ENCODE measurements at regions not wholly inside any gene's neighbourhood (a gene's known extent, or its start where the extent isn't known, plus 50 kb on each side); places are given as distances from the start of the nearest gene placed in this dataset.

DNA sequence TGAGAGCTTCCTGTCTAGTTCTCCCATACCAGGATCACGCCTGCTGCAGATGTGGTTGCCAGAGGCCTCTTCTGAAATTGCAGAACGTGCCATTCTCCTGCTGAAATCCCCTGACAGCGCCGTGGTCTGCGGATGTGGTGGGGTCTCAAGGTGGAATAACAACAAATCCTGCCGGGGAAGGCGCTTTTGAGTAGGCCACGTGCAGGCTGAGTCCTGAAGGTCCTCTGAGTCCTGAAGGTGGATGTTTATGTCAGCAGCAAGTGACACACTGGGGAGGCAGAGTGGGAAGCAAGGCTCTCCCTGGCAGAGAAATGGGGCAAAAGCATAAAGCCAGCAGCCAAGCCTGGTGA lies 241.4 kb downstream of the MYCN start:
- intact Hi-C loops (cut with DNase I): no loop called here
- Histone ChIP-seq H3K27me3 (no peaks in the 10 kb centered on the region), H3K36me3 (no peaks in the 10 kb centered on the region), H3K4me3 (no peak overlapping the region), H3K4me1 (no peaks in the 10 kb centered on the region), H3K27ac (no peak overlapping the region), H3K9me3 (no peaks in the 10 kb centered on the region)
- TF ChIP-seq CTCF (IDR thresholded peaks at IDR 0.05): no peak
- TF ChIP-seq POLR2AphosphoS5 (IDR thresholded peaks at IDR 0.05; ENCODE audit: insufficient read depth in 1 of 2, low read depth in 1 of 2): no peak
- no peak for TF ChIP-seq POLR2A (IDR thresholded peaks at IDR 0.05)
- no peak for DNase-seq (ENCODE audit: extremely low spot score in 2 of 2)

DNA sequence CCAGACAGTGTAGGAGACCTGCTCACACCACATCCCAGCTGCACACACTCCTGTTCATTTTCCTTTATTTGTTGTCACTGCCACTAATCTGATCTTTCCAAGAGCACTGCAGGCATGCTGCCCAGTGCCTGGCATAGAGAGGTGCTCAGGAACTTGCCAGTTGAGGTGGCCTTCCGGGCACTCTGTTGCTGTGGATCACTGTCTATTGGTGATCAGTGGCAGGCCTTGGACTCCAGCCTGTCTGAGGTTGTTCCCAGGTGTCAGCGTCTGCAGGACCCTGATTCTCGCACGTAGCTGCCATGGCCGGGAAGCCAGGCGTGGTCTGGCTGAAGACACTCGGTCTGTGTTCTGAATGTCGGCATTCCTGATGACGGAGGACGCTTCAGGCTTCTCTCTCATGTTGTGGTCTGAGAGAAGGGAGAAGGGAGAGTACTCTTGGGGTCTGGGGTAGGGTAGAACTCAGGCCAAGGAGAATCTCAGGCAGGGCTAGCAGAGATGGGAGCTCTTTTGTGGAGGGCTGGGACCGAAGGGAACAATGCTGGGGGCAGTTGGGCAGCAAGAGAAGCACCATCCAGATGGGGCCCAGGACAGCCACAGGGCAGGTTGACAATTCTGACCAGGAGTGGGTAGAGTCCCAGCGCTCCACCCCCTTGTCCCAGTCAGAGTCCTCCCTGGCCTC lies 240.9 kb downstream of the MYCN start:
- no peaks in the 10 kb centered on the region for H3K27me3 ChIP-seq
- H3K36me3 ChIP-seq: no peaks in the 10 kb centered on the region
- H3K4me3 ChIP-seq: no peak overlapping the region
- no peak for DNase-seq (ENCODE audit: extremely low spot score in 2 of 2)
- TF ChIP-seq CTCF (IDR thresholded peaks at IDR 0.05) (no peak), POLR2AphosphoS5 (IDR thresholded peaks at IDR 0.05; ENCODE audit: insufficient read depth in 1 of 2, low read depth in 1 of 2) (no peak), POLR2A (IDR thresholded peaks at IDR 0.05) (no peak)
- no peaks in the 10 kb centered on the region for H3K9me3 ChIP-seq
- intact Hi-C loops (cut with DNase I): no loop called here
- no peaks in the 10 kb centered on the region for H3K4me1 ChIP-seq
- H3K27ac ChIP-seq: no peak overlapping the region

- intact Hi-C loops (cut with DNase I): no loop called here
These were observed 240.3 kb downstream of the MYCN start for GRCh38 chr2:16180631-16181030.

DNA sequence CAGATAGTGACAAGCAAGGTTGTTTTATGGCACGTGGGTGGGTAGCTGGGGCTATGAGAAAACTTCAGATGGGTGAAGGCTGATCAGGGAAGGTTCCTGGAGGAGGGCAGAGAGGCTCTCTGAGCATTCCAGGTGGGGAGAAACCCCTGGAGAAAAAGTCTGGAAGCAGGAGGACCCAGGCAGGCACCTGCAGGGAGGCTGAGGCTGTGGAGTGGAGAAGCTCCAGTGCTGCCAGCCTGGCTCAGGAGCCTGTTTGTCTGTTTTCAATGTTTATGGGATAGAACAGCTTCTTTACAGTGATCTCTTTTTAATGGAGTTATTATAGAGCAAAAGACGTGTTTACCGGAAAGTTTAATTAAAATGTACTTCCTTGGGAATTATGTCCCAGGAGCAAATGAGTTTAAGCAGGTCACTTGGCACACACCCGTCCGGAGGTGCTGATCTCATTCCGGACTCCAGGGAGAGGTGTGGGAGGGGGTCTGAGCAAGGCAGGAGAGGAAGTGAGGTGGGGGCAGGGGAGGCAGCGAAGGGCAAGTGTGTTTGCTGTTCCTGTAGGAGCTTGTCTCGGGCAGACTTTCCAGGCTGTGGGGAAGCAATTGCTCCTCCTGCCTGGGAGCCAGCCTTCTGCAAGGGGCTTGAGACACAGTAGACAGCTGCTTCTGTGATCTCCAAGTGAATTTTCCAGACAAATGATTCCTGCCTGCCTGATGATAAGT lies 239.5 kb downstream of the MYCN start:
- no peak overlapping the region for H3K27ac ChIP-seq
- intact Hi-C loops (cut with DNase I): no loop called here
- no peak for DNase-seq (ENCODE audit: extremely low spot score in 2 of 2)

More at GRCh38 chr2:16180631-16181030, 240.3 kb downstream of the MYCN start:
- Histone ChIP-seq H3K4me3 (no peak overlapping the region), H3K27ac (no peak overlapping the region), H3K27me3 (no peaks in the 10 kb centered on the region), H3K36me3 (no peaks in the 10 kb centered on the region), H3K4me1 (no peaks in the 10 kb centered on the region), H3K9me3 (no peaks in the 10 kb centered on the region)
- no peak for DNase-seq (ENCODE audit: extremely low spot score in 2 of 2)
- TF ChIP-seq CTCF (IDR thresholded peaks at IDR 0.05): no peak
- no peak for TF ChIP-seq POLR2AphosphoS5 (IDR thresholded peaks at IDR 0.05; ENCODE audit: insufficient read depth in 1 of 2, low read depth in 1 of 2)
- no peak for TF ChIP-seq POLR2A (IDR thresholded peaks at IDR 0.05)

More for the DNA sequence above, 239.5 kb downstream of the MYCN start:
- Histone ChIP-seq H3K4me3 (no peak overlapping the region), H3K36me3 (no peaks in the 10 kb centered on the region), H3K4me1 (no peaks in the 10 kb centered on the region), H3K27me3 (no peaks in the 10 kb centered on the region), H3K9me3 (no peaks in the 10 kb centered on the region)
- TF ChIP-seq CTCF (IDR thresholded peaks at IDR 0.05) (no peak), POLR2AphosphoS5 (IDR thresholded peaks at IDR 0.05; ENCODE audit: insufficient read depth in 1 of 2, low read depth in 1 of 2) (no peak), POLR2A (IDR thresholded peaks at IDR 0.05) (no peak)
